Esophagus (tissue), 2 donors: ENCODE measurements at regions not wholly inside any gene's neighbourhood (a gene's known extent, or its start where the extent isn't known, plus 50 kb on each side); places are given as distances from the start of the nearest gene placed in this dataset.

ENCODE experiments used
- H3K27ac ChIP-seq, 2 donors: one replicate each; pipeline ENCODE4 v1.5.1; 2013; ENCODE audit warnings: low read depth in 2 of 2, mild to moderate bottlenecking in 2 of 2, inconsistent platforms in 1 of 2, low read length in 1 of 2, moderate library complexity in 1 of 2
- H3K27me3 ChIP-seq, 2 donors: one replicate each; pipeline ENCODE4 v1.6.1; 2013; ENCODE audit warnings: low read length in 2 of 2, control low read depth in 1 of 2, mild to moderate bottlenecking in 1 of 2; ENCODE audit not compliant: insufficient read depth in 2 of 2, control insufficient read depth in 1 of 2
- H3K36me3 ChIP-seq, 2 donors: one replicate each; pipeline ENCODE4 v1.6.1; 2013; ENCODE audit warnings: low read length in 1 of 2; ENCODE audit not compliant: control insufficient read depth in 2 of 2, insufficient read depth in 2 of 2
- H3K4me1 ChIP-seq, 2 donors: one replicate each; pipeline ENCODE4 v1.6.1; 2013; ENCODE audit warnings: low read length in 1 of 2; ENCODE audit not compliant: control insufficient read depth in 2 of 2, insufficient read depth in 2 of 2
- H3K4me3 ChIP-seq, 2 donors: one replicate each; pipeline ENCODE4 v1.5.1; 2013; ENCODE audit warnings: low read length in 2 of 2, mild to moderate bottlenecking in 2 of 2, low read depth in 1 of 2, moderate library complexity in 1 of 2
- H3K9me3 ChIP-seq, 2 donors: one replicate each; pipeline ENCODE4 v1.6.1; 2013; ENCODE audit warnings: mild to moderate bottlenecking in 2 of 2, low read depth in 1 of 2, low read length in 1 of 2, moderate library complexity in 1 of 2; ENCODE audit not compliant: control insufficient read depth in 2 of 2, insufficient read depth in 1 of 2
- WGBS, 2 donors: extraction: QIAGEN DNeasy Blood & Tissue Kit; methylation state at CpG; one replicate each; pipeline ENCODE4 v1.1.7; 2013; 5-methylcytosine and 5-hydroxymethylcytosine counted together
- donor health status: healthy with polysubstance abuse.
- donor health status: Bipolar disorder and iron deficiency.

DNA sequence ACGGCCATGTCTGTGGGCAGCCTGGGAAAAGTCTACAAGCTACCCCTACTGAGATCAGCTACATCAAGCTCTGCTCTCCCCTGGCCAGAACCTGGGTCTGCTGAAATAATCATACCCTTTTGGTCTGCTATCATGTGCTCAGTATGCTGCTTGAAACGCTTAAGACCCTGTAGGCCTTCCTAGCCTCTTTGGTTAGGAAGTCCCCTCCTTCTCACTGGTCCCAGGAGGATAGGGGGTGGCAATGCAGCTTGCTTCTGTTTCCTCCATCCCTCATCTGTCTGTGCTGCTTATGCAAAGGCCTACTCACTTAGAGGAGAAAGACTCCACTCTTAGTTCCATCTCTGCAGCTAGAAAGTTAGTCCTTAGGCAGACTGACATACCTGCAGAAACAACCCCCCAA, 118.2 kb upstream of the RASGRP1 start:
- Histone ChIP-seq H3K27me3 (no peaks in the 10 kb centered on the region), H3K4me1 (no peaks in the 10 kb centered on the region), H3K36me3 (no peaks in the 10 kb centered on the region), H3K4me3 (no peak overlapping the region), H3K27ac (no peak overlapping the region), H3K9me3 (no peaks in the 10 kb centered on the region)
- 77 to 86% methylated on average over 2 of the region's 2 CpGs for WGBS, 2 donors

DNA sequence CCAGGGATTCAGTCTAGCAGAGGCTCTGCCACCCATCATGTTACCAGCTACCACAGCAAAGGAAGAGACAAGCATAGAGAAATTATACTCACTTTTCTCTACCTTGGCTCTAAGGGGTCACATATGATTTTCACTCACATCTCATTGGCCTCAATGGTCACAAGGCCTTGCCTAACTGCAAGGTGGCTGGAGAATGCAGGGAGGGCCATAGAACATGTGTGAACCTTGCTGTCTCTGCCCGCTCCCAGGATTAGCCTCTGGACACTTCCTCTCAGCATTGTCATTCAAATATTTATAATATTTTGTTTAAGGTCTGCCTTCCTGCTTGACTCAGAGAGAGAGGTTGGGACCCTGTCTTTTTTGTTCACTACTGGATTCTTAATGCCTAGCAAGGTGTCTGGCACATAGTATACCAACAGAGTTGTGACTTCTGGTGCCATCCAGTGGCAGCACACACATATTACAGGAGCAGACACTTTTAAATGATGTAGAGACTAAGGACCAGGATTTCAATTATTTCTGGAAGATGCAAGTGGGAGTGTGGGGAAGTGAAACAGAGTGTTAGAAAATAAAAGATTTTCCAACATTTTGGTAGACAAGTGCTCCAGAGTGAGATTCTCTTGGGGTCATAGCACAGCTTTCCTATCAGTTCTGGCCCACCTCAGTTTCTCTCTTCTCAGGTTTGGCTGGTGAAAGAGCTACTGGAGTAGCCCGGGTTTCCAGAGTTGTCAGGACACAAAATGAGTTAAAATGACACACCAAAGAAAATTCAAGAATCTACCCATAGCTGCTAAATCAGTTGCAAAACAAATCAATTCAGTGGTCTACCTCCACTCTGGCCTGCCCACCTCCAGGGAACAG, 119.0 kb upstream of the RASGRP1 start:
- Histone ChIP-seq H3K9me3 (no peaks in the 10 kb centered on the region), H3K36me3 (no peaks in the 10 kb centered on the region), H3K27me3 (no peaks in the 10 kb centered on the region), H3K4me1 (no peaks in the 10 kb centered on the region), H3K4me3 (no peak overlapping the region), H3K27ac (no peak overlapping the region)
- 77 to 78% methylated on average over 2 of the region's 2 CpGs for WGBS, 2 donors

DNA sequence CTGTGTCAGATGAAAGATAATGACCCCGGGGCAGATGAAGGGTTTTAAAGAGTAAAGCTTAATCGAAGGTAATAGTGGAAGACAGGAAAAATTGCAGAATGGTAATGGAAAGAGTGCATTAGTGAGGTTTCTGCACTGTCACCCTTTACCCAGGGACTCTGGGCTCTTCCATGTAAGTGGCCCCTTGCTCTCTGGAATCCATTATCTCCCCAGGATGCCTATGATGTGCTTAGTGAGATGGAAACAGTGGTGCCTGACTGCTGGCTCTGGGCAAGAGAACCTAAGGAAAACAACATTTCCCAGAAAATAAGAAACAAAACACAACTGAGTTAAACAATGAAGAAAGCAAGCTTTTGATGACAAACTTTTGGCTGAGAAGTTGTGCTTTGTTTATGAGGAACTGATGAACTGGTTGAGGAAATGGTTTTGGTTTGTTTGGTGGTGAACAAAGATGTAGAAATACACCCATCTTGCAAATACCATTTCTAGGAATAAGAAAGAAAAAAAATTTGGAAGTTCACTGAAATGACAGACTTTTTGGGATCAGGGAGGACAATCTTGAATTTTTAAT, 119.9 kb upstream of the RASGRP1 start:
- no peaks in the 10 kb centered on the region for H3K4me1 ChIP-seq
- WGBS, 2 donors, result 49 to 57% methylated on average over 2 of the region's 2 CpGs
- H3K27ac ChIP-seq, result no peak overlapping the region
- H3K27me3 ChIP-seq, result no peaks in the 10 kb centered on the region
- H3K9me3 ChIP-seq, result no peaks in the 10 kb centered on the region
- no peaks in the 10 kb centered on the region for H3K36me3 ChIP-seq
- no peak overlapping the region for H3K4me3 ChIP-seq

DNA sequence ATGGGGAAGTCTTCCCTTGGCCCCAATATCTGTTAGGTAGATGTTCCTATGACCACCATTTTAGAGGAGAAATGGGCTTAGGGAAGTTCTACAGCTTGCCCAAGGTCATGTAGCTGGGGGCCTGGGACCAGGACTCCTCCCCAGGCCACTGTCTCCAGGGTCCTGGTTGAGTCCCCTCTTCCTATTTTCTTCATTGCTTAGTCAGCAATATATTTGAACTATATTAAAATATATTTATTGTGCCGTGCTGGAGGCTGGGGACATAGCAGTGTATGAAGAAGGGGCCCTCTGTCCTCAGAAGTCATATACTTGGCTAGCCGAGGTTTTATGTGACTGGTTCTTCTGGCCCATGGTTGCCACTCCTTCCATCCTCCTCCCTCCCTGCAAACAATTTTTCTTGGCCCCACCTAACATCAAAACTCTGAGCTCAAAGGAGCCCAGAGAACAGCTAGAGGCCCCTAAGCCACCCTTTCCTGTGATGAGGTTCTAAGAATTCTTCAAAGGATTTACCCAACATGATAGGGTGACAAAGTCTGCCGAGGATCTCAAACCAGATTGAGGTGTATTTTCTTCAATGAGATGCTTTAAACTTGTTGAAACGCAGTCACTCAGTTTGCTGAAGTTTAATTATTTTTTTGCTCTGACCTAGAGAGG, 121.2 kb upstream of the RASGRP1 start:
- H3K36me3 ChIP-seq, result no peaks in the 10 kb centered on the region
- H3K27me3 ChIP-seq, result no peaks in the 10 kb centered on the region
- H3K4me1 ChIP-seq, result peaks cover 0 to 4% of the 10 kb centered on the region in 2 donors
- no peak overlapping the region for H3K4me3 ChIP-seq
- H3K27ac ChIP-seq, result no peak overlapping the region
- H3K9me3 ChIP-seq, result no peaks in the 10 kb centered on the region
- WGBS, 2 donors, result 75 to 76% methylated on average over 4 of the region's 4 CpGs

DNA sequence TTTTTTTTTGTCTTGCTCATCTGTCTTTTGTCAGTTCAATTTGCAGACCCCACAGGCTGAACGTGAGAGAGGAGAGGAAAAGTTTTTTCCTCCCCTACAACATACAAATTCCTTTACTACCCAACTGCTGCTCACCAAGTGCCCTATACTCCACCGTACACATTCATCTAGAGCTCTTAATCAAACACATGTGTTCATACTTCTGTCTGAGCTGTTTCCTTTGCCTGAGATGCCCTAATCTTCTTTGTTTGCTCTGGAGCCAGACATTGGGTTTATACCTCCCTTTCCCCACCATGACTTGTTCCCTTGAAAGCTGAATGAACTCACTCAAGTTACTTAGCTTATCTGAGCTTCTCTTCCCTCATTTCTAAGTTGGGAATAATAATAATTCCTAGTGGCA, 122.7 kb upstream of the RASGRP1 start:
- 47 to 64% methylated on average over 2 of the region's 2 CpGs for WGBS, 2 donors
- H3K27ac ChIP-seq, result no peak overlapping the region
- H3K4me3 ChIP-seq, result no peak overlapping the region
- no peaks in the 10 kb centered on the region for H3K9me3 ChIP-seq
- H3K4me1 ChIP-seq, result peaks cover 0 to 4% of the 10 kb centered on the region in 2 donors
- no peaks in the 10 kb centered on the region for H3K27me3 ChIP-seq
- no peaks in the 10 kb centered on the region for H3K36me3 ChIP-seq

DNA sequence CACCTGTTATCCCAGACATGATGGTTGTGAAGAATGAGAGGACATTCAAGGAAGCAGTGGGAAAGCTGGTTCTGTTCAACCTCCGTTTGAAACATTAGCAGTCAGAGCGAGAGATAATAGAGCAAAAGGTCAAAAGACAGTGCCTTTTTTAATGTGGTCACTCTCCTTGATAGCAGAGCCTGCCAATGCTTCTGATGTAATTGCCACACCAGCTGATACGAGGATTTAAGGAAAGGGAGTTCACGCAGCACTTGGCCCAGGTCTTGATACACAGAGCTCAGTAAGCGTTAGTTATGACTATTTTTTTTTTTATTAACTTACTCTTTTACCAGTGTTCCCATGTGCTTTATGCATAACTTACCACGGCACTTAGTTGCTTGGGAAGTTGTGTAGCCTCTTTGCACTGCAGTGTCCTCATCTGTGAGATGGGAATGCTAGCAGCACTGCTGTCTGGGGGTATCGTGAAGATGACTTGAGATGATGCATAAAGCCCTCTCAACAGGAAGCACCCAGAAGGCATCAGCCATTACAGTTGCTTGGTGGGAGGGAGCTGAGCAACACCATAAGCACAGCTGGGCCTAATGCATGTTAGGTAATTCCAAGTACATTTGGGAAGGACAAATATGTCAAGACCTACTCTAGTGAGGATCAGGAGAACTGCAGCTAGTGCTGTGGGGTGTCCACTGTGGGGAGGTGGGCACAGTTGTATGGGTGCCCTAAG, 123.3 kb upstream of the RASGRP1 start:
- 77 to 78% methylated on average over 7 of the region's 7 CpGs for WGBS, 2 donors
- Histone ChIP-seq H3K4me1 (peaks cover 0 to 4% of the 10 kb centered on the region in 2 donors), H3K27me3 (no peaks in the 10 kb centered on the region), H3K9me3 (no peaks in the 10 kb centered on the region), H3K36me3 (no peaks in the 10 kb centered on the region), H3K27ac (no peak overlapping the region), H3K4me3 (no peak overlapping the region)

DNA sequence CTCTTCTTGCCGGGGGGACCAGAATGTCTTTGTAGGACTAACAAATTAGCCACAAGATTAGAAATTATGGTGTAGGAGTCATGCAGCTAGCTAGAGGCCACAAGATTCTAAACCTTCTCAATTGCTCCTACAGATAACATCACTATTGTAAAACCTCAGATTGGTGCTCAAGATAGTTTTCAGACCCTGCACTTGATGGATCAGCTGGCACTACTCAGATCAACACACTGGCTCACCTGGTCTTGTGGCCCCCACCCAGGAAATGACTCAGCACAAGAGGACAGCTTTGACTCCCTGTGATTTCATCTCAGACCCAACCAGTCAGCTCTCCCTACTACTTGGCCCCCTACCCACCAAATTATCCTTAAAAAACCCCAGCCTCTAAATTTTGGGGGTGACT, 124.1 kb upstream of the RASGRP1 start:
- H3K27ac ChIP-seq, result no peak overlapping the region
- no peaks in the 10 kb centered on the region for H3K27me3 ChIP-seq
- H3K9me3 ChIP-seq, result no peaks in the 10 kb centered on the region
- peaks cover 0 to 4% of the 10 kb centered on the region in 2 donors for H3K4me1 ChIP-seq
- H3K4me3 ChIP-seq, result no peak overlapping the region
- no peaks in the 10 kb centered on the region for H3K36me3 ChIP-seq
- 69 to 80% methylated on average over 1 of the region's 1 CpG for WGBS, 2 donors

DNA sequence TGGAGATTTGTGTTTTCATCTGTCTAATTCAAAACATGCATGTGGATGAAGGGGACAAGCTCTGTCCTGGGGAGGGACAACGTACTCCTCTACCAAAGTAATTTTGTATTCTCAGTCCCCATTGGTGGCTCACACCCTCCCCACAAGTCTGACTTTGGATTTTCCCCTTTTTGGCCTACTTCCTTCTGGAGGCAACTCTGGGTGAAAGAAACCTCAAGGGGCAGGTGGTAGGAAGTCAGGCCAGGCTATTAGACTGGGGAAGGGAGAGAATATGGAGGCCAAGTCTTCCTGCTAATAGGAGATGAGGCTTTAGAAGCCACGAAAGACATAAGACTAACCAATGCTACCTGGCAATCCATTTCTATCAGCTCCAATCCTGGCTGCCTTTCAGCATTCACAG, 124.9 kb upstream of the RASGRP1 start:
- Histone ChIP-seq H3K36me3 (no peaks in the 10 kb centered on the region), H3K27ac (no peak overlapping the region), H3K4me3 (no peak overlapping the region), H3K9me3 (no peaks in the 10 kb centered on the region), H3K27me3 (no peaks in the 10 kb centered on the region), H3K4me1 (peaks cover 0 to 4% of the 10 kb centered on the region in 2 donors)
- 87% methylated on average over 2 of the region's 2 CpGs for WGBS, 2 donors

DNA sequence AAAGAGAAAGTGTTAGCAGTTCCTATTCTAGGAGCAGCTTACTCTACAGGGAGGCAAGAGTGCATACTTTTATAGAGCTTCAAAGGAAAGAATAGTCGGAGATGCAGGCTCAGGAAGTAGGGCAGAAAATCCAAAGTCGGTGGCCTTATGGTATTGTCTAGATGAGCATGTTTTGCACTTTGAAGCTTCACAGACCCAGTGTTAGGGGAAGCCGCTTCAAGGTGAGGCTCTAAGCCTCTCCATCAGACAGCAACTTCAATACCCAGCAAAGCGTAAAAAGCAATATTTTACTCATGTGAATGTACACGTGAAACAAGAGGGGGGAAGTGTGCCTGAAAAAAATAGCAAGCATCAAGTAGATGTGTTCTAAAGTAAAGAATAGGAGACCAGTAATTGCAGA, 125.6 kb upstream of the RASGRP1 start:
- no peak overlapping the region for H3K27ac ChIP-seq
- no peaks in the 10 kb centered on the region for H3K36me3 ChIP-seq
- H3K27me3 ChIP-seq, result no peaks in the 10 kb centered on the region
- H3K4me3 ChIP-seq, result no peak overlapping the region
- no peaks in the 10 kb centered on the region for H3K9me3 ChIP-seq
- WGBS, 2 donors, result 87 to 88% methylated on average over 5 of the region's 5 CpGs
- peaks cover 0 to 4% of the 10 kb centered on the region in 2 donors for H3K4me1 ChIP-seq
